RWPE2 (cell line): ENCODE measurements at regions not wholly inside any gene's neighbourhood (a gene's known extent, or its start where the extent isn't known, plus 50 kb on each side); places are given as distances from the start of the nearest gene placed in this dataset.

Experiments used
- ATAC-seq: fragments of 200-7000 bp; cut with Tn5 transposase; 3 replicates; pipeline ENCODE4 v1.9.1; 2021; ENCODE audit warnings: low read depth
- DNase-seq: peaks from one replicate; pipeline ENCODE4 v3.0.0-alpha.2; 2020; ENCODE audit warnings: low spot score
- H3K27ac ChIP-seq: fragments of 450-650 bp; 2 replicates; pipeline ENCODE4 v1.5.1; 2017; ENCODE audit warnings: mild to moderate bottlenecking; ENCODE audit not compliant: poor library complexity, severe bottlenecking
- H3K27me3 ChIP-seq: fragments of 250-450 bp; sonication (Bioruptor Pico); 2 replicates; pipeline ENCODE4 v1.5.1; 2021; ENCODE audit warnings: mild to moderate bottlenecking, moderate library complexity; ENCODE audit not compliant: insufficient read depth, poor library complexity, severe bottlenecking
- H3K36me3 ChIP-seq: fragments of 250-450 bp; sonication (Bioruptor Pico); 2 replicates; pipeline ENCODE4 v1.5.1; 2020; ENCODE audit warnings: low read depth, mild to moderate bottlenecking, moderate library complexity
- H3K4me1 ChIP-seq: fragments of 250-450 bp; sonication (Bioruptor Pico); 2 replicates; pipeline ENCODE4 v1.5.1; 2021; ENCODE audit warnings: mild to moderate bottlenecking, moderate library complexity; ENCODE audit not compliant: insufficient read depth, poor library complexity, severe bottlenecking
- H3K4me3 ChIP-seq: fragments of 250-450 bp; sonication (Bioruptor Pico); 2 replicates; pipeline ENCODE4 v1.5.1; 2021; ENCODE audit warnings: mild to moderate bottlenecking, moderate library complexity; ENCODE audit not compliant: severe bottlenecking
- H3K9me3 ChIP-seq: fragments of 250-450 bp; sonication (Bioruptor Pico); 2 replicates; pipeline ENCODE4 v1.5.1; 2021; ENCODE audit warnings: mild to moderate bottlenecking, moderate library complexity; ENCODE audit not compliant: severe bottlenecking
- TF ChIP-seq, protein P1 (sequence below): fragments of 450-650 bp; IDR thresholded peaks from one replicate; pipeline ENCODE4 v1.5.1; 2017; ENCODE audit warnings: mild to moderate bottlenecking, moderate library complexity; ENCODE audit not compliant: poor library complexity, severe bottlenecking

DNA sequence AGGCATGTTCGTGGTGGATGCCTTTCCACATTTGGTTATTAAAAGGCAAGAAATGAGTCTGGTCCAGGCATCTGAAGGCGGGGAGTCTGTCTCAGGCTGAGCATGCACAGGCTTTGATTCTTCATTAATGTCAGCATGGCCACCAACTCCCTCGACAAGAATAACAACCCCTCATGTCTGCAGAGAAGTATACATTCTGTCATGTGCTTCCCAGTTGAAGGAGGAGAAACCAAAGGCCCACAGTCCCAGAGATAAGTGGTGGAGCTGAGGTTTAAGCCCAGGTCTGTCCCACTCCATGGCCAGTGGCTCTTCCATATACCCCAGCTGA, 61.6 kb upstream of the LAPTM5 start:
- no peak for ATAC-seq

DNA sequence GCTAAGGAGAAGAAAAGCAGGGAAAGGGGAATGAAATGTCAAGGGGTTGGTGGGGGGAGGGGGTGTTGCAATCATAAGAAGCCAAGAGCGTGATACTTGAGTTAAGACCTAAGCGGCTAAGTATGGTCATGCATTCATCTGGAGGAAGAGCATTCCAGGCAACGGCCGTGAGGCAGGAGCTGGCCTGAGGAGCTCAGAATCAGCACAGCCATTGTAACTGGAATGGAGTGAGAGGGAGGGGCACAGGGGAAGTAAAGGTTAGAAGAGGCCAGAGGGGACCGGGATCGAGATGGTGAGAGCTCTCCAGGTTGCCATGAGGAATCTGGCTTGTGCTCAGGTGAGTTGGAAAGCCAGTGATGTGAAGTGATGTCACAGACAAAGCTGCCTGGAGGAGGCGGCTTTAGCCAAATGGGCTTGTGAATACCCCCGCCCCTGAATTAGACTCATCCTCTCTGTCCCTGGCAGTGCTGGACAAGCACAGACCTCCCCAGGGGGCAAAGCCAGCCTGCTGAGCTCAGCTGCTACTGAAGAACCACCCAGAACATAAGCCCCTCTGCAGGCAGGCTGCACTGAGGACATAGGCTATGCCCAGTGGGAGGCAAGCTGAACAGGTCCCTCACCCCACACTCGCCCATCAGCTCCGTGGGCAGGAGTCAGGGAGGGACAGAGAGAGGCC, 61.1 kb upstream of the LAPTM5 start:
- no peak overlapping the region for H3K27ac ChIP-seq

More for the DNA sequence above, 61.6 kb upstream of the LAPTM5 start:
- no peaks in the 10 kb centered on the region for H3K9me3 ChIP-seq
- H3K4me1 ChIP-seq = peaks cover 17% of the 10 kb centered on the region
- H3K27me3 ChIP-seq = no peaks in the 10 kb centered on the region
- DNase-seq = no peak
- H3K4me3 ChIP-seq = no peak overlapping the region
- TF ChIP-seq, protein P1, sequence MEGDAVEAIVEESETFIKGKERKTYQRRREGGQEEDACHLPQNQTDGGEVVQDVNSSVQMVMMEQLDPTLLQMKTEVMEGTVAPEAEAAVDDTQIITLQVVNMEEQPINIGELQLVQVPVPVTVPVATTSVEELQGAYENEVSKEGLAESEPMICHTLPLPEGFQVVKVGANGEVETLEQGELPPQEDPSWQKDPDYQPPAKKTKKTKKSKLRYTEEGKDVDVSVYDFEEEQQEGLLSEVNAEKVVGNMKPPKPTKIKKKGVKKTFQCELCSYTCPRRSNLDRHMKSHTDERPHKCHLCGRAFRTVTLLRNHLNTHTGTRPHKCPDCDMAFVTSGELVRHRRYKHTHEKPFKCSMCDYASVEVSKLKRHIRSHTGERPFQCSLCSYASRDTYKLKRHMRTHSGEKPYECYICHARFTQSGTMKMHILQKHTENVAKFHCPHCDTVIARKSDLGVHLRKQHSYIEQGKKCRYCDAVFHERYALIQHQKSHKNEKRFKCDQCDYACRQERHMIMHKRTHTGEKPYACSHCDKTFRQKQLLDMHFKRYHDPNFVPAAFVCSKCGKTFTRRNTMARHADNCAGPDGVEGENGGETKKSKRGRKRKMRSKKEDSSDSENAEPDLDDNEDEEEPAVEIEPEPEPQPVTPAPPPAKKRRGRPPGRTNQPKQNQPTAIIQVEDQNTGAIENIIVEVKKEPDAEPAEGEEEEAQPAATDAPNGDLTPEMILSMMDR = no peak
- H3K27ac ChIP-seq = no peak overlapping the region
- no peaks in the 10 kb centered on the region for H3K36me3 ChIP-seq

DNA sequence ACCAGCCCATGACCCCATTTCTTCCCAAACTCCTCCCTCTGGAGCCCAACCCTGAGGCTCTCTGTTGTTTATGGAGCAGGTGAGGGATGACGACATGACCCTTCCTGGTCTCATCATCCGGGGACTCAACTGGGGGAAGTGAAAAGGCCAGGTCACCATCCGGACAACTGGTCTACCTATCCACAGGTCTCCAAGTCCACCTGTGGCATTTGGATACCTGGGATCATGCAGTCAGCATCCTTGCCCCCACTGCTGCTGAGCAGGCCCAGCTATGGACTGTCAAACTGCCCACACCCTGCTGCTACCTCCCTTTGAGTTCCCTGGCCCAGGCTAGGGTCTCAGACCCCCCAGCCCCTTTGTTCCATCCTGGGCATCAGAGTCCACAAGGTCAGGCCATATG, 60.0 kb upstream of the LAPTM5 start:
- TF ChIP-seq, protein P1 = no peak
- H3K4me1 ChIP-seq = peaks cover 9% of the 10 kb centered on the region
- no peak for ATAC-seq
- H3K27me3 ChIP-seq = no peaks in the 10 kb centered on the region
- H3K9me3 ChIP-seq = no peaks in the 10 kb centered on the region
- H3K27ac ChIP-seq = no peak overlapping the region
- H3K4me3 ChIP-seq = no peak overlapping the region
- DNase-seq = no peak
- H3K36me3 ChIP-seq = no peaks in the 10 kb centered on the region

More for the DNA sequence above, 61.1 kb upstream of the LAPTM5 start:
- Histone ChIP-seq H3K27me3 (no peaks in the 10 kb centered on the region), H3K9me3 (no peaks in the 10 kb centered on the region), H3K4me1 (peaks cover 15% of the 10 kb centered on the region), H3K36me3 (no peaks in the 10 kb centered on the region), H3K4me3 (no peak overlapping the region)
- TF ChIP-seq, protein P1 = no peak
- ATAC-seq (no peak), DNase-seq (no peak)

DNA sequence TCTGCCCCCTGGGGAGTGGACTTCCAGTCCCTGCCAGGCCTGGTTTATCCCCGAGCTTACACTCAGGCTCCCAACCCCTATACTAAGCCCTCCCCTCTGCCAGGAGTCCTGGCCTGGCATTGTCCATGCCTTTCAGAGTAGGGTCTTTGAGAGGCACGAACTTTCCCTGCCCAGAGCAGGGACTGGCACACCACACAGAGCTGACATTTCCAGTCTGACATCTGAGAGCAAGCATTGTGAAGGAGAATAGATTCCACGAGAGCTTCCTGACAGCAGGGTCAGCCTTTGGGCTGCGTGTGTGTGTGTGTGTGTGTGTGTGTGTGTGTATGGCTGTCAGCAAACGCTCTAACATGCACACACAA, 59.5 kb upstream of the LAPTM5 start:
- TF ChIP-seq, protein P1 = no peak
- no peaks in the 10 kb centered on the region for H3K27me3 ChIP-seq
- peak overlapping the region; percentile 21 for H3K27ac ChIP-seq
- no peaks in the 10 kb centered on the region for H3K36me3 ChIP-seq
- no peak overlapping the region for H3K4me3 ChIP-seq
- H3K4me1 ChIP-seq = peaks cover 9% of the 10 kb centered on the region
- DNase-seq (no peak), ATAC-seq (no peak; the same call in 2 of the 3 replicates)
- no peaks in the 10 kb centered on the region for H3K9me3 ChIP-seq
